Stimulated activated effector memory CD8-positive, alpha-beta T cell treated with anti-CD3 and anti-CD28 coated beads, Interleukin-12 subunit alpha, Interleukin-12 subunit beta, amount 100 ng/mL, for 72 hours (primary cell): ENCODE measurements at regions not wholly inside any gene's neighbourhood (a gene's known extent, or its start where the extent isn't known, plus 50 kb on each side); places are given as distances from the start of the nearest gene placed in this dataset.

Source experiments
- ATAC-seq: fragments of 150-1000 bp; cut with Tn5 transposase; 2 replicates; pipeline ENCODE4 v1.10.0; 2021
- DNase-seq, 2 donors: peaks; one replicate each; pipeline ENCODE4 v3.0.0; 2021 to 2022; ENCODE audit warnings: low spot score in 2 of 2
- H3K27ac Mint-ChIP-seq: one replicate; pipeline ENCODE4 v1.8.0; 2022; ENCODE audit warnings: mild to moderate bottlenecking, mixed read lengths
- H3K36me3 Mint-ChIP-seq: one replicate; pipeline ENCODE4 v1.8.0; 2022; ENCODE audit warnings: mild to moderate bottlenecking, mixed read lengths
- H3K4me1 Mint-ChIP-seq: one replicate; pipeline ENCODE4 v1.8.0; 2022; ENCODE audit warnings: mixed read lengths
- H3K4me3 Mint-ChIP-seq: one replicate; pipeline ENCODE4 v1.8.0; 2022; ENCODE audit warnings: mild to moderate bottlenecking, mixed read lengths
- H3K9me3 Mint-ChIP-seq: one replicate; pipeline ENCODE4 v1.8.0; 2022; ENCODE audit warnings: mixed read lengths

DNA sequence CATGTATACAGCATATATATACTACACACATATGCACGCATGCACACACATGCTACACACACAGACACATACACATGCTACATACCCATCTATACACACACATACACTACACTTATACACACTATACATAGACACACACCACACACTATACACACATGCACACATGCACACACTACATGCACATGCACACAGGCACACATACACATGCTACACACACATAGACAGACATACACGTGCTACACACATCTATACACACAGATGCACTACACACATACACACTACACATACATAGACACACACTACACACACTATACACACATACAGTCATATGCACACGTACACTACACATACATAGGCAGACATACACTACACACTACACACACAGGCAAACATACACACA lies 51.2 kb upstream of the PRR20G start:
- H3K9me3 Mint-ChIP-seq, result no peaks in the 10 kb centered on the region
- no peak overlapping the region for H3K27ac Mint-ChIP-seq

DNA sequence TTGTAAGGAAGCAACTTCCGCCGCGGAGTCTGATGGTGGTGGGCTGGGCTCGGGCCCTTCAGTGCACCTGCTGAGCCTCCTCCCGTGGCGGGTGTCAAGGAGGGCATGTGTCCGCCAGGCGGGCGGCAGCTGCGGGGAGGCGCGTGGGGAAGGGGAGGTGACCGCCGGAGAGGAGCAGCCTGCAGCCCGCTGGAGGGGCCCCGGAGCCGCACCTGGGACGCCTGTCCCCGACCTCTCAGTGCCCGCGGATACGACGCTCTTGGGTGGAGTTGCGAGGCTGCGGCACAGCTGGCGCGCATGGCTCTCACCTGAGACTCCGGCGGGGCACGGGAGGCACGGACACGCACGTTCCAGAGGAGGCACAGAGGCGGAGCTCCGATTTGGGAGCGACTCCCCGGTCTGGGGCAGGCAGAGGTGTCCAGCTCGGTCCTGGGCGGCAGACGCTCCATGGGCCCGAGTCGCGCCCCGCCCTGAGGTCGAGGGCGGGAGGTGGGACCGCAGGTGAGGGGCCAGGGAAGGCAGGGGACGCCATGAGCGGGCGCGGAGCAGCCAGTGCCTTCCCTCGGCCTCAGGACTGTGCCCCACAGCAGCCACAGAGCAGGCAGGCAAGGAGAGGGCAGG lies 50.2 kb upstream of the PRR20G start:
- H3K27ac Mint-ChIP-seq, result no peak overlapping the region
- no peak for DNase-seq
- H3K4me1 Mint-ChIP-seq, result no peaks in the 10 kb centered on the region
- no peak for ATAC-seq
- H3K4me3 Mint-ChIP-seq, result no peak overlapping the region
- H3K9me3 Mint-ChIP-seq, result no peaks in the 10 kb centered on the region
- no peaks in the 10 kb centered on the region for H3K36me3 Mint-ChIP-seq

More for the DNA sequence above, 51.2 kb upstream of the PRR20G start:
- DNase-seq (peak in 1 of 2 donors; percentile 0), ATAC-seq (no peak)
- H3K36me3 Mint-ChIP-seq, result no peaks in the 10 kb centered on the region
- no peak overlapping the region for H3K4me3 Mint-ChIP-seq
- H3K4me1 Mint-ChIP-seq, result no peaks in the 10 kb centered on the region
